Epithelial cell of esophagus (primary cell): ENCODE measurements at regions not wholly inside any gene's neighbourhood (a gene's known extent, or its start where the extent isn't known, plus 50 kb on each side); places are given as distances from the start of the nearest gene placed in this dataset.
A peak's percentile ranks its signal among the peaks of the same experiment; 100 is the strongest.

ENCODE experiments used
- DNase-seq: peaks from one replicate; pipeline ENCODE4 v3.0.0; 2010; ENCODE audit warnings: low read depth
- H3K4me3 ChIP-seq: 2 replicates; pipeline ENCODE4 v1.5.1; 2011; ENCODE audit warnings: mild to moderate bottlenecking, low read length, control low read depth
- CTCF ChIP-seq: IDR thresholded peaks from 2 replicates; pipeline ENCODE4 v1.5.1; 2011; ENCODE audit warnings: low read depth, mild to moderate bottlenecking, low read length, control low read depth, inconsistent platforms; ENCODE audit not compliant: insufficient read depth; ENCODE audit errors: missing control alignments

GRCh38 chr1:88169139-88169538, 514.9 kb upstream of the PKN2 start:
- no peak for DNase-seq

GRCh38 chr1:88169939-88170338, 514.1 kb upstream of the PKN2 start:
- DNase-seq, result no peak
- TF ChIP-seq CTCF, result no peak
- H3K4me3 ChIP-seq, result no peak overlapping the region

More at GRCh38 chr1:88169139-88169538, 514.9 kb upstream of the PKN2 start:
- H3K4me3 ChIP-seq, result no peak overlapping the region
- TF ChIP-seq CTCF, result no peak

GRCh38 chr1:88175120-88175630, 508.9 kb upstream of the PKN2 start:
- DNase-seq, result no peak
- H3K4me3 ChIP-seq, result no peak overlapping the region
- TF ChIP-seq CTCF, result no peak

- no peak overlapping the region for H3K4me3 ChIP-seq
- no peak for TF ChIP-seq CTCF
- DNase-seq, result peak; percentile 10
Observed at GRCh38 chr1:88175631-88176226, 508.3 kb upstream of the PKN2 start.

- TF ChIP-seq CTCF, result no peak
- no peak overlapping the region for H3K4me3 ChIP-seq
- no peak for DNase-seq
Observed at GRCh38 chr1:88179943-88180342, 504.1 kb upstream of the PKN2 start.

GRCh38 chr1:88180449-88181108, 503.5 kb upstream of the PKN2 start:
- TF ChIP-seq CTCF, result peak; percentile 100
- DNase-seq, result peak; percentile 78
- no peak overlapping the region for H3K4me3 ChIP-seq
